ENCODE measurements at regions not wholly inside any gene's neighbourhood (a gene's known extent, or its start where the extent isn't known, plus 50 kb on each side); places are given as distances from the start of the nearest gene placed in this dataset.

DNA sequence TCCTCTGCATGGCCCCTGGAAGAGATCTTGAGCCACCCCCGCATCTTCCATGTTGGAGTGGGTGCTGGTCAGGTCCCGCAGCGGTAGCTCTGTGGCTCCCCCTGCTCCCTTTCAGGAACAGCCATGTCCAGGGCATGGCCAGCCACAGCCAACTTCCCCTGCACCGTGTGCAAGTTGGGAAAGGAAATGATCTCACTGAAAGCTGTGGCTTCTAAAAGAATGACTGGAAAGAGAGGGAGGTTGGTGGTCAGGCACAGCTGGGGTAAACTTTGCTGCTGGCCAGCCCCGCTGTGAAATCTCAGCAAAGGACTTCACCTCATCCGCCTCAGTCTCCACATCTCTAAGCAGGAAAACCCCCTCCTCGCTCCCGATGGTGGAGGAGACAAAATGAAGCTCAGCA lies 153.6 kb upstream of the CST7 start:
- DNase-seq: no peak
- H3K36me3 ChIP-seq (ENCODE audit: control insufficient read depth, insufficient read depth, low read length): no peaks in the 10 kb centered on the region
- H3K4me3 ChIP-seq (ENCODE audit: low read length): no peak overlapping the region
- no peaks in the 10 kb centered on the region for H3K27me3 ChIP-seq (ENCODE audit: control insufficient read depth, insufficient read depth, low read length)
- H3K9me3 ChIP-seq (ENCODE audit: control insufficient read depth, low read depth, low read length): no peaks in the 10 kb centered on the region
- no peaks in the 10 kb centered on the region for H3K4me1 ChIP-seq (ENCODE audit: control insufficient read depth, insufficient read depth, low read length)
- no peak overlapping the region for H3K27ac ChIP-seq (ENCODE audit: low read length)
- WGBS (ENCODE audit: insufficient coverage, low lambda C conversion rate): no CpG with 5 or more reads among the region's 8 CpGs

DNA sequence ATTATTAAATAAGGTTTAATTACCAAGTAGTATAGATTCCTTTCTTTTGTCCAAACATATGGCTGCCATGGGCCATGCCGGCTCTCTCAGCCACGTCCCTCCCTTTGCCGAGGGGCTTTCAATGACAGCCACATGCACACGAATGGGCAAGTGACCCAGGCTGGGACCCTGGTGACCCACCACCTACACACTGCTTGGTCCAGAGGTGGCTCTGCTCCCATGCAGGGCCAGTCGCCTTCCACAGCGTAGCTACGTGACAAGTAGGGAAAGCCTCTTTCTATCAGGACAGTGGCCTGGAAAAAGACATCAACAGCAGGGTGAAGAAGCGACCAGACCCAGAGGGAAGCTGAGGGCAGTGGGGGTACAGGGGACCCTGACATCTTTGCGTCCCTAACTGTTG lies 152.8 kb upstream of the CST7 start:
- H3K27me3 ChIP-seq (ENCODE audit: control insufficient read depth, insufficient read depth, low read length): no peaks in the 10 kb centered on the region
- H3K4me1 ChIP-seq (ENCODE audit: control insufficient read depth, insufficient read depth, low read length): no peaks in the 10 kb centered on the region
- DNase-seq: no peak
- no peaks in the 10 kb centered on the region for H3K36me3 ChIP-seq (ENCODE audit: control insufficient read depth, insufficient read depth, low read length)
- no peaks in the 10 kb centered on the region for H3K9me3 ChIP-seq (ENCODE audit: control insufficient read depth, low read depth, low read length)
- H3K27ac ChIP-seq (ENCODE audit: low read length): no peak overlapping the region
- H3K4me3 ChIP-seq (ENCODE audit: low read length): no peak overlapping the region
- WGBS (ENCODE audit: insufficient coverage, low lambda C conversion rate): no CpG with 5 or more reads among the region's 9 CpGs

- Histone ChIP-seq H3K4me1 (ENCODE audit: control insufficient read depth, insufficient read depth, low read length) (no peaks in the 10 kb centered on the region), H3K4me3 (ENCODE audit: low read length) (no peak overlapping the region), H3K27ac (ENCODE audit: low read length) (no peak overlapping the region), H3K27me3 (ENCODE audit: control insufficient read depth, insufficient read depth, low read length) (no peaks in the 10 kb centered on the region), H3K9me3 (ENCODE audit: control insufficient read depth, low read depth, low read length) (no peaks in the 10 kb centered on the region), H3K36me3 (ENCODE audit: control insufficient read depth, insufficient read depth, low read length) (no peaks in the 10 kb centered on the region)
- WGBS (ENCODE audit: insufficient coverage, low lambda C conversion rate): no CpG with 5 or more reads among the region's 6 CpGs
- DNase-seq: no peak
Observed at GRCh38 chr20:24797113-24797512, 152.0 kb upstream of the CST7 start.

DNA sequence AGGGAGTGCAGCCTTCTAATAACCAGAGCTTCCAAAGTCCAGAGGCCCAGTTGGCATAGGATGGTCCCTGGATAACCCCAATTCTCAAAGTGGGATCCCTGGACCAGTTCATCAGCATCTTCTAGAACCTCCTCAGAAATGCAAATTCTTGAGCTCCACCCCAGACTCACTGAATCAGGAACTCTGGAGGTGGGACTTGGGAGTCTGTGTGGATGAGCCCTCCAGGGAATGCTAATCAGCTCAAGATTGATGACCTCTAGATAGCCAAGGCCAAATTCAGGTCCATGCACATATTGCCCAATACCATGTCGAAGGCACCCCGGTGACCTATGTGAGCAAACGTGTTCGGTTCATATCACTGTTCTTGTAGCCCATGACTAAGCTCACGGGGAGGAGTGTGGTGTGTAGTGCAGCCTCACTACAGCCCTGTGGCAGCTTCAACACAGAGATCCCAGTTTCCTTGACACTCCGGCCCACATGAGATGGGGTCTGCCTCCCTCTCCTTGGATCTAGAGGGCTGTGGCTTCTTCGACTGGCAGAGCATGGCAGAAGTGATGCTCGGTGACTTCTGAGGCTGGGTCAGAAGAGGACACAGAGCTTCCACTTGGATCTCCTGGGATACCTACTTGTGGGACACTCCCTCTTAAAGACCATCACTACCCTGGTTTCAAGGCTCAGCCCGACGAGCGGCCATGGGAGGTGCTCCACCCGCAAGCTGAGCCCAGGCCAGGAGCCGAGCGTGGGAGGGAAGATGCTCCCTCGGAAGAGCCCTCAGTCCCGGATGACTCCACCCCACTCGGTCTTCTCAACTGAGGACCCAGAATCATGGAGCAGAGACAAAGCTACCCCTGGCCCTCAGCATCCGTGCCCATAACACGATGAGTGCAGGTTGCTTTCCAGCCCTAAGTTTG lies 151.1 kb upstream of the CST7 start:
- no peak for DNase-seq
- H3K9me3 ChIP-seq (ENCODE audit: control insufficient read depth, low read depth, low read length): no peaks in the 10 kb centered on the region
- no peak overlapping the region for H3K4me3 ChIP-seq (ENCODE audit: low read length)
- H3K4me1 ChIP-seq (ENCODE audit: control insufficient read depth, insufficient read depth, low read length): no peaks in the 10 kb centered on the region
- no peaks in the 10 kb centered on the region for H3K27me3 ChIP-seq (ENCODE audit: control insufficient read depth, insufficient read depth, low read length)
- WGBS (ENCODE audit: insufficient coverage, low lambda C conversion rate): no CpG with 5 or more reads among the region's 19 CpGs
- no peak overlapping the region for H3K27ac ChIP-seq (ENCODE audit: low read length)
- no peaks in the 10 kb centered on the region for H3K36me3 ChIP-seq (ENCODE audit: control insufficient read depth, insufficient read depth, low read length)

DNA sequence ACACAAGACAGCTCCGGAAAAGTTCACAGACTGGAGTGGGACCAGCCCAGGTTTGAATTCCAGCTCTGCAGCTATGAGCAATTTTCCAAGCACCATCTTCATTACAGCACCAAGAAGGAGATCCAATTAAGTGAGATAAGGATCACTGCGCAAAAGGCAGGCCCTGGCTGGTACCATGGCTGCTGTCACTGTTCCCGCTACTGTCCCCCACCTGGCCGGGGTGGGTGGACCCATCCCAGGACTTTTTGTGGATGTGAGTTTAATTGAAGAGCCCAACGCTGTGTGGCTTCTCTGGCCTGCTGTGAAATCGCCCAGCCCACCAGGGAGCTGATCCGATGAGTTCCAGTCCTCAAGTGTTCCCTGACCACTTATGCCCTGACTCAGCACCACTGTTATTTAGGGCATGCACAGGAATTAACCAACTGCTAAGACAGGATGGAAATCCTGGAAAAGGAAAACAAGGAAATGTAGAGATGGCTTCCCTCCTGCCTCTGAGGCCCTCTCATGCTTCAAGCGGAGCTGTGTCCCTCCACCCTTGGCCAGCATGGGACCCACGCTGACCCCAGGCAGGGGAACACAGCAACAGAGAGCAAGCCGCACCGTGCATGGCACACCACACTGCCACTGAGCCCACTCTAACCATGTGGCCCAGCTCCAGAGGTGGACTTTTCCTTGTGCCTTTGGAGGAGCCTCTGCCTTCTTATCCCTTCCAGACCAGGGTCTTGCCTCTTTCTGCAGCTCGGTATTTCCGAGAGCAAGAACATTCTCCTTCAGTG lies 150.0 kb upstream of the CST7 start:
- Histone ChIP-seq H3K9me3 (ENCODE audit: control insufficient read depth, low read depth, low read length) (no peaks in the 10 kb centered on the region), H3K4me1 (ENCODE audit: control insufficient read depth, insufficient read depth, low read length) (no peaks in the 10 kb centered on the region), H3K4me3 (ENCODE audit: low read length) (no peak overlapping the region), H3K36me3 (ENCODE audit: control insufficient read depth, insufficient read depth, low read length) (no peaks in the 10 kb centered on the region), H3K27ac (ENCODE audit: low read length) (no peak overlapping the region), H3K27me3 (ENCODE audit: control insufficient read depth, insufficient read depth, low read length) (no peaks in the 10 kb centered on the region)
- WGBS (ENCODE audit: insufficient coverage, low lambda C conversion rate): 100% methylated on average over 1 of the region's 13 CpGs
- no peak for DNase-seq

DNA sequence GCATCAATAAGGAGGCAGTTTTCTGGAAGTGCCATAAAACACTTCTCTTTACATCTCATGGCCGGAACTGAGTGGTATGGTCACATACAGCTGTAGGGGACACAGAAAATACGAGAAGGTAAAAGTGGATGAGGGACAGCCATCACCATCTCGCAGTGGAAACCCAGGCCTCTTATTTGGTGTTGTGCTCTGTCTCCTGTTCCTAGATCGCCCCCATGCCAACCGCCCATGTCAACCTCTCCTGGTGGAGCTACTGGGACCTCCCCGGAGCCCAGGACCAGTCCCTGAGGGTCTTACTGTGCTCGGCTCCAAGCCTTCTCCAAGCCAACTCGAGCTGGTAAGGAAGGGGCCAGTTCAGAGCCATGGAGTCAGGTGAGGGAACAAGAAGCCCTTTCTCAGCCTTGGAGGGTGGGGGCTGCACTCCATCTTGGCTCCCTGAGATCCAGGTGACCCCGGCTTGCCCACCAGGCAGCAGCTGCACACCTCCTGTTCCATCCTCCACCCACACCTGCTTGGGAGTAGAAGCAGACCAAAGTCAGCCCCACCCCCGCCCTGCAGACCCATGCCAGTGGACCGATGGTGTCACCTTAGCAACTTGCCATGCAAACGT lies 149.0 kb upstream of the CST7 start:
- H3K27ac ChIP-seq (ENCODE audit: low read length): no peak overlapping the region
- no peaks in the 10 kb centered on the region for H3K9me3 ChIP-seq (ENCODE audit: control insufficient read depth, low read depth, low read length)
- no peak overlapping the region for H3K4me3 ChIP-seq (ENCODE audit: low read length)
- no CpG with 5 or more reads among the region's 12 CpGs for WGBS (ENCODE audit: insufficient coverage, low lambda C conversion rate)
- no peak for DNase-seq
- no peaks in the 10 kb centered on the region for H3K36me3 ChIP-seq (ENCODE audit: control insufficient read depth, insufficient read depth, low read length)
- no peaks in the 10 kb centered on the region for H3K27me3 ChIP-seq (ENCODE audit: control insufficient read depth, insufficient read depth, low read length)
- no peaks in the 10 kb centered on the region for H3K4me1 ChIP-seq (ENCODE audit: control insufficient read depth, insufficient read depth, low read length)

DNA sequence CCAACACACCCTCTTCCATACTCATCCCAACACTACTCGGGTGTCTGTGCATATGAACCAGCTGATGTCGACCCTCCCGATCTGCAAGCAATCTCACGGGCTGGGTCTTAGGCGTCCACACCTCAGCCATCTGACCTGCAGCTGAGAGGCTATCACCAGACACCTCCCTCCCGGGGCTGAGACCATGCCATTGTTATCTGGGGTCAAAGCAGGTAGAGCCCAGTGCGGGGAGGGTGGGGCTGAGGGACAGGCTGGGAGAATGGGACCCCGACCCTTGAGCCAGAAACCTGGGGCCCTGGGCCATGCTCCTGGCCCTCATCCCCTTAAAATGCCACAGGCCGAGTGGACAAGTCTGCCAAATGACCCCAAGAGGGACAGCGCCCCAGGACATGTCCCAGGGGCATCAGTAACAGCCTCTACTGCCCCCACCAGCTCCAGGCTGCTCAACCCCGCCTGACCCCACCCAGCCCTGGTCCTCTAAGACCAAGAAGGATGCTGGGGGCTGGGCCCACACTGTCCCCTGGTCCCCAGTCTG lies 146.7 kb upstream of the CST7 start:
- Histone ChIP-seq H3K36me3 (ENCODE audit: control insufficient read depth, insufficient read depth, low read length) (no peaks in the 10 kb centered on the region), H3K4me3 (ENCODE audit: low read length) (no peak overlapping the region), H3K9me3 (ENCODE audit: control insufficient read depth, low read depth, low read length) (no peaks in the 10 kb centered on the region), H3K27ac (ENCODE audit: low read length) (no peak overlapping the region), H3K4me1 (ENCODE audit: control insufficient read depth, insufficient read depth, low read length) (no peaks in the 10 kb centered on the region), H3K27me3 (ENCODE audit: control insufficient read depth, insufficient read depth, low read length) (no peaks in the 10 kb centered on the region)
- no peak for DNase-seq
- no CpG with 5 or more reads among the region's 11 CpGs for WGBS (ENCODE audit: insufficient coverage, low lambda C conversion rate)

- no peak overlapping the region for H3K4me3 ChIP-seq (ENCODE audit: low read length)
- H3K4me1 ChIP-seq (ENCODE audit: control insufficient read depth, insufficient read depth, low read length): no peaks in the 10 kb centered on the region
- no peaks in the 10 kb centered on the region for H3K27me3 ChIP-seq (ENCODE audit: control insufficient read depth, insufficient read depth, low read length)
- no CpG with 5 or more reads among the region's 16 CpGs for WGBS (ENCODE audit: insufficient coverage, low lambda C conversion rate)
- no peak overlapping the region for H3K27ac ChIP-seq (ENCODE audit: low read length)
- H3K36me3 ChIP-seq (ENCODE audit: control insufficient read depth, insufficient read depth, low read length): no peaks in the 10 kb centered on the region
- no peaks in the 10 kb centered on the region for H3K9me3 ChIP-seq (ENCODE audit: control insufficient read depth, low read depth, low read length)
- no peak for DNase-seq
Observed at GRCh38 chr20:24804481-24805206, 144.4 kb upstream of the CST7 start.

DNA sequence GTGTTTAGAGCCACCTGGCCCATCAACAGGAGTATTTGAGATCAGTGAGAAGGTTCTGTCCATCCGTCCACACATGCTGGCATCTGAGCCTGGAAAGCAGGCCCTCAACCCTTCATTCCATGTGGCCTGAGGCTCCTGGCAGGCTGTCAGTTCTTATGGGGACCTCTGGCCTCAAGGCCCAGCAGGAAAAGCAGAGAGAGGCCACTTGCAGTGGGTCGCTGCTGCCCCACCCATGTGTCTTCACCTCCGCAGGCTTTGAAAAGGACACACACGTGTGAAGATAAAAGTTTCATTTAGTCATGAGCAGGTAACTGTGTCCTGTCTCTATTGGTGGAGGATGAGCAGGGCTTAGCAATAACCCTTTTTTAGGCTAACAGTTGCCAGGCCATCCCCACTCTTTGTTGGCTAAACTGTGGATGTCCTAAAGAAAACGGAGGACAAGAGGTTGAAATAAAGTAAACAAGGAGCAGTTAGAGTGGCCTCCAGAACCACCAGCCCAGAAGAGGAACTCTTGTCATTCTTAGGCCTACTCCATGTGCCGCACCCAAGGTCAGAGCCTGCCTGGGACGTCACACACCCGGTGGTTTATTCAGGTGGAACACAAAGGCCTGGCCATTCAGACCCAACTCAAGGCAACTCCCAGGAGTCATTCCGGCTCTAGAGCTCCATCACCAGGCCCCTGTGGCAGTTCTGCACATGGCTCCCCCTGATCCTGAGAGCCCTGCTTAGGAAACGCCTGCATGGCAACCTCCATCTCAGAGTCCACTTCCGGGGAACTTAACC lies 143.4 kb upstream of the CST7 start:
- Histone ChIP-seq H3K36me3 (ENCODE audit: control insufficient read depth, insufficient read depth, low read length) (no peaks in the 10 kb centered on the region), H3K27me3 (ENCODE audit: control insufficient read depth, insufficient read depth, low read length) (no peaks in the 10 kb centered on the region), H3K4me3 (ENCODE audit: low read length) (no peak overlapping the region), H3K4me1 (ENCODE audit: control insufficient read depth, insufficient read depth, low read length) (no peaks in the 10 kb centered on the region), H3K27ac (ENCODE audit: low read length) (no peak overlapping the region), H3K9me3 (ENCODE audit: control insufficient read depth, low read depth, low read length) (no peaks in the 10 kb centered on the region)
- WGBS (ENCODE audit: insufficient coverage, low lambda C conversion rate): no CpG with 5 or more reads among the region's 11 CpGs
- no peak for DNase-seq
